ENCODE measurements at regions not wholly inside any gene's neighbourhood (a gene's known extent, or its start where the extent isn't known, plus 50 kb on each side); places are given as distances from the start of the nearest gene placed in this dataset.

DNA sequence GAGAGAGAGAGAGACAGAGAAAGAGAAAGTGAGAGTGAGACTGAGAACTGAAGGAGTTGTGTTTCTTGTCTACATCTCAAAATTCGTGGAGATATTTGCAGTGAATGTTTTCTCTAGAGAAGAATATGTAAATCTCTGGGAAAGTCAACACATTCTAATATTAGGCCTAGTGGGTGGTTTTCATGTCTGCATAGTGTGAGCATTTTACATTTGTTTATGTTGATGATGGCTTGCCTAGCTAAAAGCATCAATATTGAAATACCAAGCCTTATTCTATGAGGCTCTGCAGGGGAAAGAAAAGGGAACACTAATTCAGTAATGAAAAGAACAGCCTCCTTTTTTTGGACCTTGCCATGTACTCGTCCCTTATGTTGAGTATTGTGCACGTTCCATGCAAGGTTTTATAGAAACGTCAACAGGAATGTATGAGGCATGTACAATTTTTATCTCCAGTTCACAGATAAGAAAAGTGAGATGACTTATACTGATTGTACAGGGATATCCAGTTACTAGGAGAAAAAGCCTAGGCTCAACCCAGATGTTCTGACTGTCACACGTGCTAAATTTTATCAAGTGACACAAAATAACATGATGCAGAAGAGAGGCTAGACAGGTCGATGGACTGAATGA, 1288.9 kb upstream of the SLC10A2 start:
- TF ChIP-seq MAFK (IDR thresholded peaks at IDR 0.05; ENCODE audit: low read depth, low read length): no peak
- TF ChIP-seq KDM1A (IDR thresholded peaks at IDR 0.05; ENCODE audit: borderline replicate concordance, low read length): no peak
- no peak for TF ChIP-seq CTCF (IDR thresholded peaks at IDR 0.05; ENCODE audit: control extremely low read depth in 1 of 3, insufficient read depth in 1 of 3, low read depth in 1 of 3, low read length in 3 of 3)
- TF ChIP-seq EZH2 (IDR thresholded peaks at IDR 0.05; ENCODE audit: low read depth, low read length, severe bottlenecking): no peak
- no peak for TF ChIP-seq JUN (IDR thresholded peaks at IDR 0.05; ENCODE audit: low read depth, low read length)
- no peak for TF ChIP-seq SUZ12 (IDR thresholded peaks at IDR 0.05; ENCODE audit: low read length)
- TF ChIP-seq CHD1 (IDR thresholded peaks at IDR 0.05; ENCODE audit: low read depth, low read length): no peak
- TF ChIP-seq CBX5 (IDR thresholded peaks at IDR 0.05; ENCODE audit: low read depth, low read length): no peak
- no peak for TF ChIP-seq POLR2A (IDR thresholded peaks at IDR 0.05; ENCODE audit: control extremely low read depth in 1 of 2, low read depth in 2 of 2, low read length in 2 of 2)
- TF ChIP-seq BACH1 (IDR thresholded peaks at IDR 0.05; ENCODE audit: low read length): no peak
